Loucy (cell line): ENCODE measurements at regions not wholly inside any gene's neighbourhood (a gene's known extent, or its start where the extent isn't known, plus 50 kb on each side); places are given as distances from the start of the nearest gene placed in this dataset.

Experiments used
- H2AFZ ChIP-seq: fragments of 200-600 bp; sonication (generic); 2 replicates; pipeline ENCODE4 v1.6.0; 2016; ENCODE audit warnings: antibody characterized with exemption, mild to moderate bottlenecking, low read length, moderate library complexity
- H3F3A ChIP-seq: fragments of 200-600 bp; 2 replicates; pipeline ENCODE4 v1.6.0; 2016; ENCODE audit warnings: antibody characterized with exemption, low read depth, mild to moderate bottlenecking
- H3K27me3 ChIP-seq: fragments of 200-600 bp; sonication (generic); 2 replicates; pipeline ENCODE4 v1.6.1; 2014; ENCODE audit warnings: low read length, mild to moderate bottlenecking; ENCODE audit not compliant: insufficient read depth, poor library complexity, severe bottlenecking
- H3K36me3 ChIP-seq: fragments of 200-600 bp; sonication (generic); 2 replicates; pipeline ENCODE4 v1.6.1; 2016; ENCODE audit warnings: low read length; ENCODE audit not compliant: insufficient read depth
- H3K4me1 ChIP-seq: fragments of 200-600 bp; sonication (generic); 2 replicates; pipeline ENCODE4 v1.5.1; 2014; ENCODE audit warnings: low read length, mild to moderate bottlenecking; ENCODE audit not compliant: insufficient read depth, poor library complexity, severe bottlenecking
- H3K4me2 ChIP-seq: fragments of 200-600 bp; sonication (generic); 2 replicates; pipeline ENCODE4 v1.6.0; 2014; ENCODE audit warnings: antibody characterized with exemption, low read length, low read depth, mild to moderate bottlenecking; ENCODE audit not compliant: poor library complexity, severe bottlenecking
- H3K4me3 ChIP-seq: fragments of 200-600 bp; sonication (generic); 2 replicates; pipeline ENCODE4 v1.5.1; 2014; ENCODE audit warnings: low read length, mild to moderate bottlenecking, mixed read lengths; ENCODE audit not compliant: poor library complexity, severe bottlenecking
- H3K79me2 ChIP-seq: fragments of 200-600 bp; sonication (generic); 2 replicates; pipeline ENCODE4 v1.6.1; 2014; ENCODE audit warnings: low read length; ENCODE audit not compliant: insufficient read depth
- H3K9ac ChIP-seq: fragments of 200-600 bp; sonication (generic); 2 replicates; pipeline ENCODE4 v1.6.0; 2014; ENCODE audit warnings: mild to moderate bottlenecking, low read depth, low read length, moderate library complexity; ENCODE audit not compliant: poor library complexity, severe bottlenecking
- H3K9me2 ChIP-seq: fragments of 200-600 bp; sonication (generic); replicated peaks from 2 replicates; pipeline ENCODE4 v1.6.1; 2016; ENCODE audit warnings: low read depth, low read length, mixed read lengths
- H3K9me3 ChIP-seq: fragments of 200-600 bp; sonication (generic); 2 replicates; pipeline ENCODE4 v1.6.1; 2014; ENCODE audit warnings: mild to moderate bottlenecking, antibody characterized with exemption, low read length, low read depth; ENCODE audit not compliant: insufficient read depth
- H4K20me1 ChIP-seq: fragments of 200-600 bp; sonication (generic); 2 replicates; pipeline ENCODE4 v1.6.0; 2014; ENCODE audit warnings: antibody characterized with exemption, low read length, mild to moderate bottlenecking; ENCODE audit not compliant: insufficient read depth, poor library complexity, severe bottlenecking
- EZH2phosphoT487 ChIP-seq: fragments of 200-600 bp; IDR thresholded peaks from 2 replicates; pipeline ENCODE4 v1.6.1; 2018; ENCODE audit warnings: antibody characterized with exemption, mild to moderate bottlenecking, moderate library complexity, borderline replicate concordance
- TF ChIP-seq, protein P1 (sequence below): fragments of 200-600 bp; sonication (generic); conservative IDR thresholded peaks from 2 replicates; pipeline ENCODE4 v1.5.1; 2014; ENCODE audit warnings: mild to moderate bottlenecking, antibody characterized with exemption, low read length

DNA sequence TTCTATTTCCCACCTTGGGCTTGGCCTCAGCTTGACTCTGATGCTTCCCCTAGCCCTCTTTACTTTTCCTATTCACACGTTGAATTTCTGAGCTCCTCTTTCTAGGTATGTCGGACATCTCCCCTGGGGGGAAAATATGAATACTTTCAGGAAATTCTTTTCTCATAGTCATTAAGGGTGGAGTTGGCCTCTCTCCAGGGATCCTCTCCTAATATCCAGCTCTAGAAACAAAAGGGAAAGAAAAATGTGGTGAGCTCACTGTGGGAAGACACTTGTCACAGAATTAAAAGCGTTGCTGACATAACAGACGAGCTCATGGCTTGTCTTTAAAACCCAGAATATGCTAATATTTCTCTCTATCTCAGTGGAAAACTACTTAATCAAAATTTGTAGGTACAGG, 132.7 kb upstream of the MEX3C start:
- TF ChIP-seq, protein P1, sequence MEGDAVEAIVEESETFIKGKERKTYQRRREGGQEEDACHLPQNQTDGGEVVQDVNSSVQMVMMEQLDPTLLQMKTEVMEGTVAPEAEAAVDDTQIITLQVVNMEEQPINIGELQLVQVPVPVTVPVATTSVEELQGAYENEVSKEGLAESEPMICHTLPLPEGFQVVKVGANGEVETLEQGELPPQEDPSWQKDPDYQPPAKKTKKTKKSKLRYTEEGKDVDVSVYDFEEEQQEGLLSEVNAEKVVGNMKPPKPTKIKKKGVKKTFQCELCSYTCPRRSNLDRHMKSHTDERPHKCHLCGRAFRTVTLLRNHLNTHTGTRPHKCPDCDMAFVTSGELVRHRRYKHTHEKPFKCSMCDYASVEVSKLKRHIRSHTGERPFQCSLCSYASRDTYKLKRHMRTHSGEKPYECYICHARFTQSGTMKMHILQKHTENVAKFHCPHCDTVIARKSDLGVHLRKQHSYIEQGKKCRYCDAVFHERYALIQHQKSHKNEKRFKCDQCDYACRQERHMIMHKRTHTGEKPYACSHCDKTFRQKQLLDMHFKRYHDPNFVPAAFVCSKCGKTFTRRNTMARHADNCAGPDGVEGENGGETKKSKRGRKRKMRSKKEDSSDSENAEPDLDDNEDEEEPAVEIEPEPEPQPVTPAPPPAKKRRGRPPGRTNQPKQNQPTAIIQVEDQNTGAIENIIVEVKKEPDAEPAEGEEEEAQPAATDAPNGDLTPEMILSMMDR = no peak
- TF ChIP-seq EZH2phosphoT487 = no peak
- Histone ChIP-seq H3F3A (no peaks in the 10 kb centered on the region), H3K36me3 (no peaks in the 10 kb centered on the region), H3K9me3 (no peaks in the 10 kb centered on the region), H2AFZ (no peak overlapping the region), H3K27me3 (no peaks in the 10 kb centered on the region), H3K79me2 (no peaks in the 10 kb centered on the region), H3K9ac (no peak overlapping the region), H3K4me1 (no peaks in the 10 kb centered on the region), H3K4me2 (no peak overlapping the region), H3K4me3 (no peak overlapping the region), H4K20me1 (no peaks in the 10 kb centered on the region), H3K9me2 (no peaks in the 10 kb centered on the region)

DNA sequence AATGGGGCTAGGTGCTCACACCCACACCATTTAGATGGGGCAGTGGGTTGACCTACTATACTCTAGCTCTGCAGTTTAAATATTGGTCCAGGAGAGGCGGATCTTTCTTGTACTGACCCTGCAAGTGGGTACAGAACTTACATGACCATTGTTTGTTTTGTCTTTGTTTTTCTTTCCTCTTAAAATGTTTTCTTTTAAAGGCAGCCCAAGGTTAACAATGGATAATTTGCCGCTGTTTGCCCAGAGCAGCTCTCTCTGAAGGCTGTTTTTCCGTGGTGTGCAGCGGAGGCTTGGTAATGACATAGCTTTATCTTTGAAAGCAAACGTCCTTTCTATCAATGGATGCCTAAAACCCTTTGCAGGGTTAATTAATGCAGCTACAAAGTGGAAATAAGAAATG, 133.3 kb upstream of the MEX3C start:
- no peak overlapping the region for H3K4me2 ChIP-seq
- H3K9me2 ChIP-seq = no peaks in the 10 kb centered on the region
- H4K20me1 ChIP-seq = no peaks in the 10 kb centered on the region
- no peaks in the 10 kb centered on the region for H3F3A ChIP-seq
- no peaks in the 10 kb centered on the region for H3K27me3 ChIP-seq
- no peaks in the 10 kb centered on the region for H3K79me2 ChIP-seq
- no peaks in the 10 kb centered on the region for H3K4me1 ChIP-seq
- H3K9me3 ChIP-seq = no peaks in the 10 kb centered on the region
- H2AFZ ChIP-seq = no peak overlapping the region
- no peak overlapping the region for H3K9ac ChIP-seq
- TF ChIP-seq EZH2phosphoT487 = no peak
- TF ChIP-seq, protein P1 = no peak
- no peaks in the 10 kb centered on the region for H3K36me3 ChIP-seq
- no peak overlapping the region for H3K4me3 ChIP-seq

DNA sequence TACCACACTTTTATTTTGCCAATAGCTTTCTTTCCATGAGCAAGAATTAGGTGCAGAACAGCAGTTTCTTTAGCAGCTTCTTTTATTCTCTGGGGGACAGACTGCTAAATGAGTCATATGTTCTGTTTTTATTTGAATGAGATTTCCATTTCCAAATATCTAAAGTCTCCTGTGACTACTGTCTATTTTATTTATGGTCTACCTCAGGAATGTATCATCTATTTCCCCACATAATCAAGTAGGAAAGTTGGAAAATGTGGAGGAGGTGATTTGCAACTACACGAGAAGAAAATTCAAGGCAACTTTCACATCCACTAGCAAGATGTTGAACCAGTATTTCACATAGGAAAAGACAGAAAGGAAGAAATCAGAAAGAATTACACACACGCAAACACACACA, 139.9 kb upstream of the MEX3C start:
- Histone ChIP-seq H3K4me3 (no peak overlapping the region), H3K9me2 (no peaks in the 10 kb centered on the region), H3K79me2 (no peaks in the 10 kb centered on the region), H3K4me1 (no peaks in the 10 kb centered on the region), H3F3A (no peaks in the 10 kb centered on the region), H3K27me3 (no peaks in the 10 kb centered on the region), H2AFZ (no peak overlapping the region), H3K36me3 (no peaks in the 10 kb centered on the region), H3K9me3 (no peaks in the 10 kb centered on the region), H4K20me1 (no peaks in the 10 kb centered on the region), H3K4me2 (no peak overlapping the region), H3K9ac (no peak overlapping the region)
- TF ChIP-seq, protein P1 = no peak
- TF ChIP-seq EZH2phosphoT487 = no peak
